H1 (cell line): ENCODE measurements at regions not wholly inside any gene's neighbourhood (a gene's known extent, or its start where the extent isn't known, plus 50 kb on each side); places are given as distances from the start of the nearest gene placed in this dataset.
A peak's percentile ranks its signal among the peaks of the same experiment; 100 is the strongest.

Experiments used
- CTCF ChIA-PET: fragments of 300-600 bp; sonication (Branson Sonifier 250); formaldehyde crosslinking; loops from one replicate; lab custom pipeline; 2021; ENCODE audit not compliant: partially characterized antibody; lab: Charles Lee
- POLR2A ChIA-PET: fragments of 300-600 bp; sonication (Branson Sonifier 250); formaldehyde crosslinking; loops from one replicate; lab custom pipeline; 2021; ENCODE audit warnings: inconsistent platforms; ENCODE audit not compliant: partially characterized antibody; lab: Charles Lee
- DNase-seq, 2 experiments: peaks; one replicate each; pipeline versions ENCODE4 v3.0.0 to v3.0.0-alpha.2; 2010 to 2022; ENCODE audit warnings: low spot score in 2 of 2, low read depth in 1 of 2, mixed read lengths in 1 of 2
- FAIRE-seq: peaks from 2 replicates; lab custom pipeline; 2011; peaks lifted over from hg19 to GRCh38; lab: Jason Lieb, UNC
- H2AFZ ChIP-seq: 2 replicates; pipeline ENCODE4 v1.8.1; 2012; ENCODE audit warnings: low read length, inconsistent platforms
- H2AK5ac ChIP-seq: 2 replicates; pipeline ENCODE4 v1.6.1; 2013; ENCODE audit warnings: low read depth, low read length
- H2BK120ac ChIP-seq: replicated peaks from 2 replicates; pipeline ENCODE3; 2013; ENCODE audit warnings: low read depth, low read length, inconsistent platforms
- H2BK12ac ChIP-seq: 2 replicates; pipeline ENCODE4 v1.6.1; 2013; ENCODE audit warnings: low read depth, low read length
- H2BK15ac ChIP-seq: 2 replicates; pipeline ENCODE4 v1.6.1; 2013; ENCODE audit warnings: low read length
- H2BK20ac ChIP-seq: 2 replicates; pipeline ENCODE4 v1.6.1; 2013; ENCODE audit warnings: low read length
- H2BK5ac ChIP-seq: 2 replicates; pipeline ENCODE4 v1.6.1; 2013; ENCODE audit warnings: low read depth, low read length
- H3K14ac ChIP-seq: 2 replicates; pipeline ENCODE4 v1.6.1; 2013; ENCODE audit warnings: inconsistent platforms; ENCODE audit not compliant: insufficient read length
- H3K18ac ChIP-seq: 2 replicates; pipeline ENCODE4 v1.6.1; 2013; ENCODE audit warnings: low read length; ENCODE audit errors: extremely low read depth
- H3K23ac ChIP-seq: 2 replicates; pipeline ENCODE4 v1.6.1; 2013; ENCODE audit warnings: inconsistent platforms; ENCODE audit not compliant: insufficient read length
- H3K23me2 ChIP-seq: 2 replicates; pipeline ENCODE4 v1.6.1; 2013; ENCODE audit warnings: low read depth, low read length
- H3K27ac ChIP-seq: 2 replicates; pipeline ENCODE4 v1.6.1; 2011; ENCODE audit warnings: low read depth, low read length, inconsistent platforms
- H3K27me3 ChIP-seq, 4 experiments: replicated peaks in 1 of 4; 1 replicate in 1 of 4; 2 replicates in 3 of 4; pipeline versions ENCODE4 v1.6.1 to v1.8.1; 2011 to 2013; ENCODE audit warnings: low read length in 3 of 4, mild to moderate bottlenecking in 3 of 4, inconsistent platforms in 2 of 4, mixed read lengths in 2 of 4, moderate library complexity in 1 of 4; ENCODE audit not compliant: control insufficient read depth in 3 of 4, insufficient read depth in 3 of 4; ENCODE audit errors: extremely low read depth in 1 of 4
- H3K36me3 ChIP-seq, 4 experiments: 2 replicates each; pipeline versions ENCODE4 v1.6.1 to v1.8.1; 2011 to 2013; ENCODE audit warnings: mild to moderate bottlenecking in 4 of 4, low read length in 3 of 4, moderate library complexity in 2 of 4, control low read depth in 1 of 4, inconsistent platforms in 1 of 4; ENCODE audit not compliant: insufficient read depth in 4 of 4, control insufficient read depth in 2 of 4
- H3K4ac ChIP-seq: replicated peaks from 2 replicates; pipeline ENCODE3; 2013; ENCODE audit warnings: low read length, low read depth, mixed read lengths, inconsistent platforms; ENCODE audit not compliant: insufficient read length
- H3K4me1 ChIP-seq, 4 experiments: replicated peaks in 1 of 4; 1 replicate in 1 of 4; 2 replicates in 3 of 4; pipeline versions ENCODE4 v1.6.1 to v1.8.1; 2011 to 2013; ENCODE audit warnings: low read length in 3 of 4, inconsistent platforms in 2 of 4, mixed read lengths in 1 of 4; ENCODE audit not compliant: insufficient read depth in 4 of 4, control insufficient read depth in 3 of 4
- H3K4me2 ChIP-seq, 2 experiments: 2 replicates each; pipeline versions ENCODE4 v1.6.1 to v1.8.1; 2011 to 2013; ENCODE audit warnings: low read depth in 2 of 2, low read length in 2 of 2, control low read depth in 1 of 2, inconsistent platforms in 1 of 2, mild to moderate bottlenecking in 1 of 2; ENCODE audit not compliant: insufficient read depth in 1 of 2
- H3K4me3 ChIP-seq, 4 experiments: fragments of 200-600, 300-600 bp in 1 of 4; sonication (generic), shearing (Covaris generic), sonication (Bioruptor Twin) in 1 of 4; 2 replicates each; pipeline versions ENCODE4 v1.5.1 to v1.8.1; 2011 to 2016; ENCODE audit warnings: low read length in 4 of 4, low read depth in 3 of 4, control low read depth in 2 of 4, inconsistent platforms in 2 of 4, mild to moderate bottlenecking in 2 of 4, mixed read lengths in 1 of 4, moderate library complexity in 1 of 4; ENCODE audit not compliant: insufficient read depth in 2 of 4; ENCODE audit errors: extremely low read depth in 1 of 4
- H3K56ac ChIP-seq: replicated peaks from 2 replicates; pipeline ENCODE3; 2013; ENCODE audit warnings: low read depth, mild to moderate bottlenecking, mixed read lengths, low read length, inconsistent platforms; ENCODE audit not compliant: insufficient read length
- H3K79me1 ChIP-seq: 2 replicates; pipeline ENCODE4 v1.6.1; 2013; ENCODE audit warnings: low read depth, low read length, control low read depth
- H3K79me2 ChIP-seq, 2 experiments: 2 replicates each; pipeline versions ENCODE4 v1.6.1 to v1.8.1; 2012 to 2013; ENCODE audit warnings: low read length in 2 of 2, mild to moderate bottlenecking in 2 of 2, inconsistent platforms in 1 of 2; ENCODE audit not compliant: insufficient read depth in 2 of 2, control insufficient read depth in 1 of 2
- H3K9ac ChIP-seq, 4 experiments: replicated peaks in 1 of 4; 1 replicate in 1 of 4; 2 replicates in 3 of 4; pipeline versions ENCODE4 v1.6.1 to v1.8.1; 2011 to 2013; ENCODE audit warnings: low read depth in 3 of 4, low read length in 3 of 4, control low read depth in 2 of 4, mild to moderate bottlenecking in 2 of 4, moderate library complexity in 2 of 4, inconsistent platforms in 1 of 4; ENCODE audit errors: extremely low read depth in 1 of 4
- H3K9me3 ChIP-seq, 2 experiments: 2 replicates each; pipeline versions ENCODE4 v1.6.1 to v1.8.1; 2012 to 2013; ENCODE audit warnings: mild to moderate bottlenecking in 2 of 2, moderate library complexity in 2 of 2, control low read depth in 1 of 2, inconsistent platforms in 1 of 2, low read depth in 1 of 2, low read length in 1 of 2, mixed read lengths in 1 of 2; ENCODE audit not compliant: insufficient read depth in 2 of 2
- H4K20me1 ChIP-seq, 2 experiments: replicated peaks in 1 of 2; 2 replicates each; pipeline versions ENCODE3 to v1.8.1; 2011 to 2013; ENCODE audit warnings: inconsistent platforms in 2 of 2, low read length in 2 of 2, mild to moderate bottlenecking in 1 of 2; ENCODE audit not compliant: insufficient read depth in 2 of 2, control insufficient read depth in 1 of 2
- H4K5ac ChIP-seq: 2 replicates; pipeline ENCODE4 v1.6.1; 2013; ENCODE audit warnings: low read length, low read depth, mixed read lengths, inconsistent platforms; ENCODE audit not compliant: insufficient read length
- H4K8ac ChIP-seq: 2 replicates; pipeline ENCODE4 v1.8.0; 2013; ENCODE audit warnings: mild to moderate bottlenecking, moderate library complexity, low read length, inconsistent platforms; ENCODE audit not compliant: insufficient read depth; ENCODE audit errors: extremely low read depth
- H4K91ac ChIP-seq: replicated peaks from 2 replicates; pipeline ENCODE3; 2013; ENCODE audit warnings: low read length, mixed read lengths, inconsistent platforms; ENCODE audit not compliant: insufficient read length
- POLR2AphosphoS5 ChIP-seq: IDR thresholded peaks from 2 replicates; pipeline ENCODE4 v1.6.1; 2011; ENCODE audit warnings: low read depth, low read length
- SIX5 ChIP-seq: IDR thresholded peaks from 2 replicates; pipeline ENCODE4 v1.6.1; 2011; ENCODE audit warnings: mild to moderate bottlenecking, low read depth, low read length
- SP1 ChIP-seq: IDR thresholded peaks from 2 replicates; pipeline ENCODE4 v1.6.1; 2011; ENCODE audit warnings: low read depth, low read length
- SRF ChIP-seq: IDR thresholded peaks from 2 replicates; pipeline ENCODE4 v1.6.1; 2011; ENCODE audit warnings: mild to moderate bottlenecking, low read depth, low read length, moderate library complexity
- TCF12 ChIP-seq: IDR thresholded peaks from 2 replicates; pipeline ENCODE4 v1.6.1; 2011; ENCODE audit warnings: low read depth, mild to moderate bottlenecking, low read length
- YY1 ChIP-seq: IDR thresholded peaks from 2 replicates; pipeline ENCODE4 v1.6.1; 2011; ENCODE audit warnings: low read depth, mild to moderate bottlenecking, low read length
- WGBS, 2 experiments: shearing (Covaris generic) in 1 of 2; methylation state at CpG; one replicate each; pipeline versions ENCODE4 v1.1.6 to v1.1.7; 2013 to 2015; ENCODE audit warnings: low lambda C conversion rate in 2 of 2, mixed read lengths in 2 of 2, inconsistent platforms in 1 of 2, low coverage in 1 of 2, missing lambda C conversion rate in 1 of 2; ENCODE audit not compliant: insufficient replicate concordance in 2 of 2, insufficient coverage in 1 of 2, insufficient read length in 1 of 2; ENCODE audit errors: extremely low coverage in 1 of 2, missing lambda C conversion rate in 1 of 2; 5-methylcytosine and 5-hydroxymethylcytosine counted together

- Histone ChIP-seq H3K56ac (no peak overlapping the region), H3K18ac (peak overlapping the region; percentile 24; the same call in 1 of the 2 replicates), H3K4ac (no peak overlapping the region), H3K4me2 (no peak overlapping the region), H3K9me3 (no peaks in the 10 kb centered on the region), H2AFZ (no peak overlapping the region), H2BK12ac (no peak overlapping the region; the same call in 1 of the 2 replicates), H2BK15ac (no peak overlapping the region), H2BK120ac (no peak overlapping the region), H4K5ac (no peak overlapping the region), H3K4me1 (peaks cover 0 to 11% (median 0%) of the 10 kb centered on the region in 4 experiments; a peak in 2 of 7 replicates), H3K79me2 (no peaks in the 10 kb centered on the region), H3K4me3 (no peak overlapping the region), H3K79me1 (no peaks in the 10 kb centered on the region), H4K20me1 (no peaks in the 10 kb centered on the region), H2AK5ac (no peak overlapping the region), H2BK5ac (no peak overlapping the region), H3K27me3 (no peaks in the 10 kb centered on the region), H3K14ac (no peak overlapping the region), H3K27ac (no peak overlapping the region), H3K36me3 (no peaks in the 10 kb centered on the region), H4K91ac (no peak overlapping the region), H3K23ac (no peak overlapping the region), H4K8ac (no peak overlapping the region), H2BK20ac (no peak overlapping the region), H3K9ac (no peak overlapping the region), H3K23me2 (peaks cover 4% of the 10 kb centered on the region; the same call in 1 of the 2 replicates)
- POLR2A ChIA-PET = no interaction called here
- DNase-seq (no peak), FAIRE-seq (no peak)
- 71% methylated on average over 11 of the region's 11 CpGs; no CpG with 5 or more reads in 1 of the 2 experiments for WGBS, 2 experiments
- CTCF ChIA-PET = interaction anchor here (1.0 kb wide), 1 partner anchor 10 kb away, joined by 4 read pairs; no protein-coding TSS in a partner anchor
- TF ChIP-seq SIX5 = no peak
- TF ChIP-seq SRF = no peak
- TF ChIP-seq SP1 = no peak
- no peak for TF ChIP-seq YY1
- TF ChIP-seq TCF12 = no peak
- no peak for TF ChIP-seq POLR2AphosphoS5
These were observed 185.8 kb downstream of the TTLL2 start for GRCh38 chr6:167510648-167511047.
